IMR-90 (cell line): ENCODE measurements at regions not wholly inside any gene's neighbourhood (a gene's known extent, or its start where the extent isn't known, plus 50 kb on each side); places are given as distances from the start of the nearest gene placed in this dataset.

Experiments
- ATAC-seq: fragments of 200-7000 bp; cut with Tn5 transposase; 2 replicates; pipeline ENCODE4 v1.9.1; 2020; ENCODE audit warnings: low read depth, mild to moderate bottlenecking, moderate library complexity
- BruUV-seq: library from RNA; stranded (reverse); fragments of 400-500 nt; replicated peaks from 2 replicates; lab custom pipeline; 2021; lab: Mats Ljungman, UMichigan
- CTCF ChIA-PET: fragments of 300-600 bp; formaldehyde crosslinking; extraction: SDS; loops from one replicate; lab custom pipeline; 2021; ENCODE audit warnings: antibody characterized with exemption; lab: Yijun Ruan, JAX
- POLR2A ChIA-PET: fragments of 300-600 bp; sonication (Branson Sonifier 250); formaldehyde crosslinking; loops from one replicate; lab custom pipeline; 2022; ENCODE audit warnings: antibody characterized with exemption; ENCODE audit not compliant: unreplicated experiment; lab: Charles Lee
- DNase-seq: peaks from one replicate; pipeline ENCODE4 v3.0.0; 2013
- H2AFZ ChIP-seq: replicated peaks from 2 replicates; pipeline ENCODE3; 2013; ENCODE audit warnings: low read length, mild to moderate bottlenecking; ENCODE audit not compliant: poor library complexity
- H2AK5ac ChIP-seq: 2 replicates; pipeline ENCODE4 v1.6.1; 2013; ENCODE audit warnings: low read depth, low read length, inconsistent platforms
- H2AK9ac ChIP-seq: replicated peaks from 2 replicates; pipeline ENCODE3; 2013; ENCODE audit warnings: mild to moderate bottlenecking, low read depth, low read length, moderate library complexity; ENCODE audit not compliant: poor library complexity
- H2BK120ac ChIP-seq: 2 replicates; pipeline ENCODE4 v1.6.1; 2013; ENCODE audit warnings: low read depth, low read length, inconsistent platforms
- H2BK15ac ChIP-seq: 3 replicates; pipeline ENCODE4 v1.6.1; 2013; ENCODE audit warnings: low read depth, low read length, inconsistent platforms
- H2BK20ac ChIP-seq: 2 replicates; pipeline ENCODE4 v1.6.1; 2013; ENCODE audit warnings: low read depth, mild to moderate bottlenecking, inconsistent platforms, low read length, moderate library complexity
- H2BK5ac ChIP-seq: 2 replicates; pipeline ENCODE4 v1.6.1; 2013; ENCODE audit warnings: mild to moderate bottlenecking, low read depth, low read length, inconsistent platforms; ENCODE audit not compliant: poor library complexity, severe bottlenecking
- H3K14ac ChIP-seq: replicated peaks from 2 replicates; pipeline ENCODE4 v1.6.1; 2013; ENCODE audit warnings: low read depth, low read length, inconsistent platforms
- H3K18ac ChIP-seq: 2 replicates; pipeline ENCODE4 v1.6.1; 2013; ENCODE audit warnings: low read depth, low read length, control low read depth
- H3K23ac ChIP-seq: 2 replicates; pipeline ENCODE4 v1.6.1; 2013; ENCODE audit warnings: low read depth, low read length, inconsistent platforms
- H3K27ac ChIP-seq: 2 replicates; pipeline ENCODE4 v1.5.1; 2013; ENCODE audit warnings: mild to moderate bottlenecking, control low read depth, low read length; ENCODE audit not compliant: insufficient read depth
- H3K27me3 ChIP-seq: 2 replicates; pipeline ENCODE4 v1.6.1; 2013; ENCODE audit warnings: low read length; ENCODE audit not compliant: control insufficient read depth, insufficient read depth
- H3K36me3 ChIP-seq: 2 replicates; pipeline ENCODE4 v1.6.1; 2013; ENCODE audit warnings: low read length, mixed read lengths; ENCODE audit not compliant: control insufficient read depth, insufficient read depth
- H3K4ac ChIP-seq: 2 replicates; pipeline ENCODE4 v1.6.1; 2013; ENCODE audit warnings: low read depth, low read length, inconsistent platforms
- H3K4me1 ChIP-seq: 2 replicates; pipeline ENCODE4 v1.6.1; 2013; ENCODE audit warnings: low read length, mixed read lengths; ENCODE audit not compliant: control insufficient read depth, insufficient read depth
- H3K4me2 ChIP-seq: 2 replicates; pipeline ENCODE4 v1.6.1; 2013; ENCODE audit warnings: low read depth, mild to moderate bottlenecking, control low read depth, low read length, moderate library complexity
- H3K4me3 ChIP-seq: 2 replicates; pipeline ENCODE4 v1.5.1; 2013; ENCODE audit warnings: low read depth, mild to moderate bottlenecking, control low read depth, low read length, moderate library complexity; ENCODE audit not compliant: insufficient read depth
- H3K56ac ChIP-seq: 2 replicates; pipeline ENCODE4 v1.6.1; 2013; ENCODE audit warnings: low read length, inconsistent platforms; ENCODE audit not compliant: insufficient read depth; ENCODE audit errors: extremely low read depth
- H3K79me1 ChIP-seq, 2 experiments: 2 replicates each; pipeline ENCODE4 v1.6.1; 2013; ENCODE audit warnings: low read length in 2 of 2, inconsistent platforms in 1 of 2, low read depth in 1 of 2
- H3K9ac ChIP-seq: 2 replicates; pipeline ENCODE4 v1.6.1; 2013; ENCODE audit warnings: low read depth, low read length, control low read depth
- H3K9me1 ChIP-seq: 2 replicates; pipeline ENCODE4 v1.6.1; 2013; ENCODE audit warnings: low read length, inconsistent platforms; ENCODE audit not compliant: insufficient read depth
- H3K9me3 ChIP-seq: 2 replicates; pipeline ENCODE4 v1.6.1; 2013; ENCODE audit warnings: low read length; ENCODE audit not compliant: control insufficient read depth, insufficient read depth
- H4K20me1 ChIP-seq: 2 replicates; pipeline ENCODE4 v1.6.1; 2013; ENCODE audit warnings: low read length, inconsistent platforms; ENCODE audit not compliant: insufficient read depth
- H4K5ac ChIP-seq: 2 replicates; pipeline ENCODE4 v1.6.1; 2013; ENCODE audit warnings: mild to moderate bottlenecking, low read depth, low read length, control low read depth
- H4K8ac ChIP-seq, 2 experiments: 2 replicates each; pipeline ENCODE4 v1.6.1; 2013; ENCODE audit warnings: low read depth in 2 of 2, low read length in 2 of 2, control low read depth in 1 of 2, inconsistent platforms in 1 of 2
- H4K91ac ChIP-seq: 2 replicates; pipeline ENCODE4 v1.6.1; 2013; ENCODE audit warnings: low read depth, low read length, inconsistent platforms; ENCODE audit not compliant: insufficient read depth
- FOS ChIP-seq: fragments of 150-350 bp; IDR thresholded peaks from 2 replicates; pipeline ENCODE4 v1.6.1; 2016; ENCODE audit warnings: low read depth, low read length
- MAFK ChIP-seq: IDR thresholded peaks from 2 replicates; pipeline ENCODE4 v1.6.1; 2012; ENCODE audit warnings: low read depth, low read length, improper control_type of control experiment
- MAZ ChIP-seq: IDR thresholded peaks from 2 replicates; pipeline ENCODE4 v1.6.1; 2012; ENCODE audit warnings: low read depth, mild to moderate bottlenecking, low read length, improper control_type of control experiment, moderate library complexity, borderline replicate concordance
- MXI1 ChIP-seq: IDR thresholded peaks from 2 replicates; pipeline ENCODE4 v1.6.1; 2012; ENCODE audit warnings: low read depth, mild to moderate bottlenecking, low read length, moderate library complexity, borderline replicate concordance
- SMC3 ChIP-seq: fragments of 150-350 bp; IDR thresholded peaks from 2 replicates; pipeline ENCODE4 v1.6.1; 2016; ENCODE audit warnings: low read depth, mild to moderate bottlenecking, antibody characterized with exemption, low read length, moderate library complexity
- WGBS, 2 experiments: methylation state at CpG; one replicate each; pipeline versions ENCODE4 v1.1.5 to v1.1.7; 2013; ENCODE audit warnings: missing lambda C conversion rate in 2 of 2; ENCODE audit not compliant: insufficient read length in 1 of 2; ENCODE audit errors: extremely low coverage in 2 of 2; 5-methylcytosine and 5-hydroxymethylcytosine counted together
- dilution Hi-C: fragments of 300-500 bp; cut with HindIII; formaldehyde crosslinking; loops from one replicate; pipeline ENCODE4 v1.14.3; 2018; ENCODE audit warnings: low sequenced_read_pairs; ENCODE audit not compliant: unreplicated experiment
- in situ Hi-C: fragments of 300-500 bp; cut with MboI; formaldehyde crosslinking; loops from 3 replicates; pipeline ENCODE4 v1.14.3; 2019; ENCODE audit warnings: low sequenced_read_pairs, inconsistent platforms, mixed read lengths
- intact Hi-C: fragments of 100-400 bp; cut with micrococcal nuclease; formaldehyde crosslinking; loops from 2 replicates; pipeline ENCODE4 v1.10.0; 2022
- TF ChIP-seq, protein P1 (sequence below): conservative IDR thresholded peaks from 2 replicates; pipeline ENCODE4 v1.5.1; 2012; ENCODE audit warnings: mild to moderate bottlenecking, low read depth, low read length, improper control_type of control experiment
- TF ChIP-seq, protein P2 (sequence below): fragments of 150-350 bp; IDR thresholded peaks from 2 replicates; pipeline ENCODE4 v1.6.1; 2017; ENCODE audit warnings: mild to moderate bottlenecking, antibody characterized with exemption, low read length, low read depth

DNA sequence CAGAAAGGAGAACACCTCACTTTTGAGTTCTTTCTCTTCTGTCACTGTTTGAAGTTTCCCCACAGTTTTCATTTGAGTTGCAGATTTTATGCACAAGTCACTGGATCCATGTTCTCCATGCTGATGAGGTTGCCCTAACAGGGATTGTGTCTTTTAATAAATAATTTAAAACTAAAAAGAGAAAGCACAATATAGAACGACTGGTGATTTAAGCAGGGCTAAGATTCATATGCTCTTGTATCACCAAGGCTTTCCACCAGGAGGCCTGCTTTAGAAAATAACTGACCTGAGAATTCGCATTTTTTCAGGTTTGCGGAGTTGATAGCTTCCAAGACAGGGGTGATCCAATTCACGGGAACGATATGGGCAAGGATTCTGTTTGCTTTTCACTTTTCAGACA, 252.0 kb upstream of the VEPH1 start:
- H4K8ac ChIP-seq = no peak overlapping the region
- H3K9me1 ChIP-seq = no peaks in the 10 kb centered on the region
- no peak overlapping the region for H3K4ac ChIP-seq
- no peak overlapping the region for H3K56ac ChIP-seq
- H2BK5ac ChIP-seq = no peak overlapping the region
- no peak overlapping the region for H2BK120ac ChIP-seq
- no peak overlapping the region for H3K23ac ChIP-seq
- H4K91ac ChIP-seq = no peak overlapping the region
- ChIA-PET CTCF (interaction anchor here (0.8 kb wide), 1 partner anchor 8 kb away, joined by 4 read pairs; no protein-coding TSS in a partner anchor), POLR2A (no interaction called here)
- H2BK15ac ChIP-seq = no peak overlapping the region
- no peak overlapping the region for H2AFZ ChIP-seq
- dilution Hi-C loops = no loop called here
- H2AK9ac ChIP-seq = no peak overlapping the region
- H3K4me2 ChIP-seq = no peak overlapping the region
- no peak overlapping the region for H3K9ac ChIP-seq
- no peak overlapping the region for H3K27ac ChIP-seq
- peaks cover 2% of the 10 kb centered on the region; the same call in 1 of the 2 replicates for H3K27me3 ChIP-seq
- H3K18ac ChIP-seq = no peak overlapping the region
- H3K14ac ChIP-seq = no peak overlapping the region
- H4K5ac ChIP-seq = no peak overlapping the region
- H4K20me1 ChIP-seq = no peaks in the 10 kb centered on the region
- no peaks in the 10 kb centered on the region for H3K36me3 ChIP-seq
- no TSS peak for BruUV-seq
- ATAC-seq (no peak), DNase-seq (no peak)
- in situ Hi-C loops = no loop called here
- no peak overlapping the region for H2AK5ac ChIP-seq
- no peak overlapping the region for H3K4me3 ChIP-seq
- intact Hi-C loops = no loop called here
- H2BK20ac ChIP-seq = no peak overlapping the region
- H3K79me1 ChIP-seq = no peaks in the 10 kb centered on the region
- no peaks in the 10 kb centered on the region for H3K9me3 ChIP-seq
- no peaks in the 10 kb centered on the region for H3K4me1 ChIP-seq
- no peak for TF ChIP-seq MXI1
- TF ChIP-seq SMC3 = no peak
- no peak for TF ChIP-seq MAZ
- TF ChIP-seq, protein P1, sequence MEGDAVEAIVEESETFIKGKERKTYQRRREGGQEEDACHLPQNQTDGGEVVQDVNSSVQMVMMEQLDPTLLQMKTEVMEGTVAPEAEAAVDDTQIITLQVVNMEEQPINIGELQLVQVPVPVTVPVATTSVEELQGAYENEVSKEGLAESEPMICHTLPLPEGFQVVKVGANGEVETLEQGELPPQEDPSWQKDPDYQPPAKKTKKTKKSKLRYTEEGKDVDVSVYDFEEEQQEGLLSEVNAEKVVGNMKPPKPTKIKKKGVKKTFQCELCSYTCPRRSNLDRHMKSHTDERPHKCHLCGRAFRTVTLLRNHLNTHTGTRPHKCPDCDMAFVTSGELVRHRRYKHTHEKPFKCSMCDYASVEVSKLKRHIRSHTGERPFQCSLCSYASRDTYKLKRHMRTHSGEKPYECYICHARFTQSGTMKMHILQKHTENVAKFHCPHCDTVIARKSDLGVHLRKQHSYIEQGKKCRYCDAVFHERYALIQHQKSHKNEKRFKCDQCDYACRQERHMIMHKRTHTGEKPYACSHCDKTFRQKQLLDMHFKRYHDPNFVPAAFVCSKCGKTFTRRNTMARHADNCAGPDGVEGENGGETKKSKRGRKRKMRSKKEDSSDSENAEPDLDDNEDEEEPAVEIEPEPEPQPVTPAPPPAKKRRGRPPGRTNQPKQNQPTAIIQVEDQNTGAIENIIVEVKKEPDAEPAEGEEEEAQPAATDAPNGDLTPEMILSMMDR = peak; percentile 16; the same call in 1 of the 2 replicates
- no peak for TF ChIP-seq MAFK
- no peak for TF ChIP-seq FOS
- TF ChIP-seq, protein P2, sequence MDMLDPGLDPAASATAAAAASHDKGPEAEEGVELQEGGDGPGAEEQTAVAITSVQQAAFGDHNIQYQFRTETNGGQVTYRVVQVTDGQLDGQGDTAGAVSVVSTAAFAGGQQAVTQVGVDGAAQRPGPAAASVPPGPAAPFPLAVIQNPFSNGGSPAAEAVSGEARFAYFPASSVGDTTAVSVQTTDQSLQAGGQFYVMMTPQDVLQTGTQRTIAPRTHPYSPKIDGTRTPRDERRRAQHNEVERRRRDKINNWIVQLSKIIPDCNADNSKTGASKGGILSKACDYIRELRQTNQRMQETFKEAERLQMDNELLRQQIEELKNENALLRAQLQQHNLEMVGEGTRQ = no peak
- WGBS, 2 experiments = 63% methylated on average over 2 of the region's 5 CpGs; no CpG with 5 or more reads in 1 of the 2 experiments
